Keratinocyte (primary cell): ENCODE measurements at regions not wholly inside any gene's neighbourhood (a gene's known extent, or its start where the extent isn't known, plus 50 kb on each side); places are given as distances from the start of the nearest gene placed in this dataset.

ENCODE experiments used
- CTCF ChIP-seq, 3 experiments: IDR thresholded peaks in 1 of 3; conservative IDR thresholded peaks in 1 of 3; optimal IDR thresholded peaks in 1 of 3; 2 replicates in 2 of 3; 3 replicates in 1 of 3; pipeline versions ENCODE3 to v1.5.1; 2011; ENCODE audit warnings: low read length in 3 of 3, mild to moderate bottlenecking in 3 of 3, moderate library complexity in 2 of 3, control low read depth in 1 of 3, inconsistent platforms in 1 of 3; ENCODE audit not compliant: insufficient read depth in 2 of 3; ENCODE audit errors: extremely low read depth in 1 of 3
- EZH2 ChIP-seq: IDR thresholded peaks from one replicate; pipeline ENCODE4 v1.6.1; 2012; ENCODE audit warnings: inconsistent platforms, mild to moderate bottlenecking, low read length, moderate library complexity

- TF ChIP-seq CTCF (optimal IDR thresholded peaks at IDR 0.05 in 1 of 3, IDR thresholded peaks at IDR 0.05 in 1 of 3, conservative IDR thresholded peaks at IDR 0.05 in 1 of 3; ENCODE audit: extremely low read depth in 1 of 3, insufficient read depth in 2 of 3, low read length in 3 of 3) (no peak), EZH2 (no peak)
Observed at GRCh38 chr5:34459908-34460307, 196.2 kb upstream of the RAI14 start.
